Non-pigmented ciliary epithelial cell (primary cell): ENCODE measurements at regions not wholly inside any gene's neighbourhood (a gene's known extent, or its start where the extent isn't known, plus 50 kb on each side); places are given as distances from the start of the nearest gene placed in this dataset.

Source experiments
- DNase-seq: peaks from one replicate; pipeline ENCODE4 v3.0.0-alpha.2; 2010; ENCODE audit warnings: low read depth

GRCh38 chr2:167504695-167505094, 616.4 kb downstream of the XIRP2 start:
- DNase-seq: no peak

- DNase-seq: no peak
Observed at GRCh38 chr2:167504061-167504460, 615.8 kb downstream of the XIRP2 start.

GRCh38 chr2:167501618-167502017, 613.3 kb downstream of the XIRP2 start:
- no peak for DNase-seq

- DNase-seq: no peak
Observed at GRCh38 chr2:167493862-167494261, 605.6 kb downstream of the XIRP2 start.

- DNase-seq: no peak
Observed at GRCh38 chr2:167492486-167492885, 604.2 kb downstream of the XIRP2 start.

- no peak for DNase-seq
Observed at GRCh38 chr2:167491788-167492187, 603.5 kb downstream of the XIRP2 start.

GRCh38 chr2:167490455-167490854, 602.2 kb downstream of the XIRP2 start:
- DNase-seq: no peak

GRCh38 chr2:167489325-167489724, 601.0 kb downstream of the XIRP2 start:
- no peak for DNase-seq

- no peak for DNase-seq
Observed at GRCh38 chr2:167487728-167488127, 599.4 kb downstream of the XIRP2 start.

- no peak for DNase-seq
Observed at GRCh38 chr2:167484875-167485274, 596.6 kb downstream of the XIRP2 start.

- no peak for DNase-seq
Observed at GRCh38 chr2:167480986-167481309, 592.7 kb downstream of the XIRP2 start.

- no peak for DNase-seq
Observed at GRCh38 chr2:167480232-167480985, 592.1 kb downstream of the XIRP2 start.

- no peak for DNase-seq
Observed at GRCh38 chr2:167478196-167478595, 589.9 kb downstream of the XIRP2 start.

GRCh38 chr2:167475791-167476190, 587.5 kb downstream of the XIRP2 start:
- DNase-seq: no peak

GRCh38 chr2:167471734-167472133, 583.5 kb downstream of the XIRP2 start:
- DNase-seq: no peak

- no peak for DNase-seq
Observed at GRCh38 chr2:167471332-167471731, 583.1 kb downstream of the XIRP2 start.

- no peak for DNase-seq
Observed at GRCh38 chr2:167462379-167462778, 574.1 kb downstream of the XIRP2 start.

- DNase-seq: no peak
Observed at GRCh38 chr2:167454036-167454435, 565.8 kb downstream of the XIRP2 start.

- DNase-seq: no peak
Observed at GRCh38 chr2:167451496-167452289, 563.4 kb downstream of the XIRP2 start.

GRCh38 chr2:167450364-167450763, 562.1 kb downstream of the XIRP2 start:
- no peak for DNase-seq

GRCh38 chr2:167440382-167440781, 552.1 kb downstream of the XIRP2 start:
- no peak for DNase-seq

GRCh38 chr2:167438206-167438605, 549.9 kb downstream of the XIRP2 start:
- peak; percentile 54 for DNase-seq

GRCh38 chr2:167431949-167432348, 543.7 kb downstream of the XIRP2 start:
- DNase-seq: no peak

- no peak for DNase-seq
Observed at GRCh38 chr2:167430447-167430846, 542.2 kb downstream of the XIRP2 start.
